Hepatic stellate cell (primary cell): ENCODE measurements at regions not wholly inside any gene's neighbourhood (a gene's known extent, or its start where the extent isn't known, plus 50 kb on each side); places are given as distances from the start of the nearest gene placed in this dataset.

Source experiments
- DNase-seq: peaks from one replicate; pipeline ENCODE4 v3.0.0; 2011; ENCODE audit warnings: low spot score

DNA sequence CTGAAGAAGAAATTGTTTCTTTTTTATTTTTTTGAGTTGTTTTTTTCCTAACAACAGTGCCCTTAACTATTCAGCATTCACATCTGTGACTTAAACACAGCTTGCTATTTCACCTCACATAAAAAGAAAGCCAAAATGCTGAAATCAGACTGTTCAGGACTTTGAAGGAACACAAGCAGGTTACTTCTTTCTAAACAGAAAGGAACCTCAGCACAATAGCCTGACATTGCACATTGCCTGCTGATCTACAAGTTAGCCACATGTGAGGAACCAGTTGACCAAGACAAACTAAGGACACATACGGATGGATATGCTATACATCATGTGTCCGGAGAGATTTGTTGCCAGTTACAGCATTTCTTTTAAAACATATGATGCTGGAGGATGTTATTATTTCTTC is 331.1 kb downstream of the FSIP2 start:
- DNase-seq = no peak

DNA sequence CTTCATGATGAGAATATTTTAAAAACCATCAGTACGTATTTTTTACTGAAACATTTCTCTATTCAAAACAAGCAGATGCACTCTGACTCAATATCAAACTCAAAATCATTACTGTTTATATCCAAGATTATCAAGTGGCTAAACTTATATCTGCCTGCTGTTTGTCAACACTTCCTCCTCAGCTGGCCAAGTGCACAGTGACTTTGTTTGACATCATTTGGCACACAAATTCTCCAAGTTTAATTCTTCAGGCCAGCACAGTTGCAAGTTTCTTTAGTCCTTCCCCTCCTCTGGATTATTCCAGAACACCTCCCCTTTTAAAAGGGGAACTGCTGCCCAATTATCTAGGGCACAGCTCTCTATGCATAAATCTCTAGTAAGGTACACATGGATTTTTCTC is 346.6 kb downstream of the FSIP2 start:
- no peak for DNase-seq

DNA sequence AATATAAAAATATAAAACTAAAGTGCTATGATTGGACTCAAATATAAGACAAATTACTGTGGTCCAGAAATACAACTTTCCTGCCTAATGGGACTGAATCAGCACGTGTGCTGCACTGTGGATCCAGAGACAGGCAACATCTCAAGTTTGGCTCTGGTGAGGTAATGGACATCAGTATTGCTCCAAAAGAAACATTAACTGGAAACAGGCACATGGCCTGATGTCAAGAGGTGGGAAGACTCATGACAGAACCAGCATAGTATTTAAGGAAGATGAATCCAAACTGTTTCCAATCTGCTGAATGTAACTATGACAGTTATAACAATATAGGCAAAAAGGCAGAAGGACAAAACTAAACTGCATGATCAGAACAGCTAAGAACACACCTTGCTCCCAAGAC is 354.6 kb downstream of the FSIP2 start:
- DNase-seq = no peak

DNA sequence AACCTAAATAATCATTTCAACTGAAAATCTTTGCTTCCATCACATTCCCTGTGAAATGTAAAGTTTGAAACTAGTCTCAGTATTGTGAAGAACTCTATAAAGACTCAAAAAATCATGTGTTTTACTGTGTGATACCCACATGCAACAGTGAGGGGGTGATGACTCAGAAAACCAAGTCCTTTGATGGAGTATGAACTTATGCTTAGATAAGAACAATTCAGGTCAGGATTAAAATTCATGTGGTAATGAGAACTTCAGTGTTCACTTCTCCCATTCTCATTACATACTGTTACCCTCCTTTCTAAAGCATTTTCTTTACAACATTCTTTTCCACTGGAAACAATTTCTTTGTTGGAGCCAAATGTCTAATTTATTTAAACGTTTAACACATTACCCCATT is 360.2 kb downstream of the FSIP2 start:
- no peak for DNase-seq

DNA sequence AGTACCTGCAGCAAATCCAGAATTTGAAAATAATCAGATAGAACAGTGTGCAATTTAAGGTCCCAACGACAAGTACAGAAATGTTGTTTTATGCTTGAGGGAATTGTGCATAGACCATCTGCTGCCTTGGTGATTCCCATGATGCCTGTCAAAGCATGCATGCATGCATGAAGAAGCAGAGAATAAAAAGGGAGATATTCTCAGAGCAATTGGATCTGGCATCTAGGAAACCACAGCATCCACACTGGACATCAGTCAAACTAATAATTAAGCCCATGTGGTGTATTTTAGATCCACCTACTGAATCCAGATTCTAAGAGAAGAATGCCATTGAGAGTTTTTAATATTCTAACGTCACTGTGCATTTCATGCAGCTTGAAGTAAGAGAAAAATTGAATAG is 361.2 kb downstream of the FSIP2 start:
- DNase-seq = no peak

DNA sequence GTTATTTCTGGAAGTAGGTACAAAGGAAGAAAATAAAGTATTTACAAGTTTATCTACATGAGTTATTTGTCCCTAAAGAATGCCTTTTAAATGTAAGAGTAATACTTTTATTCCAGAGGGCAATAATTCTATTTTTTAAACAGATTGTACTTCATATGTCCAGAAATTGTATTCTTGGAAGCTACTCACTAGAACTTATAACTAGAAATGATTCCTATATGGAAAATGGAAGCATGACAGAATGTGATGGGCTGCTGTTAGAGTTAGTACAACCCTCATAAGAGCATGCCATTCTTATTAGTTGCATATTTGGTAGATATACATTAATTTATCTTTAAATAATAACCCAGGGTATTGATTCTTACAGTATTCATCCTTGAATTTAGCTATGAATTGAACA is 362.0 kb downstream of the FSIP2 start:
- no peak for DNase-seq

DNA sequence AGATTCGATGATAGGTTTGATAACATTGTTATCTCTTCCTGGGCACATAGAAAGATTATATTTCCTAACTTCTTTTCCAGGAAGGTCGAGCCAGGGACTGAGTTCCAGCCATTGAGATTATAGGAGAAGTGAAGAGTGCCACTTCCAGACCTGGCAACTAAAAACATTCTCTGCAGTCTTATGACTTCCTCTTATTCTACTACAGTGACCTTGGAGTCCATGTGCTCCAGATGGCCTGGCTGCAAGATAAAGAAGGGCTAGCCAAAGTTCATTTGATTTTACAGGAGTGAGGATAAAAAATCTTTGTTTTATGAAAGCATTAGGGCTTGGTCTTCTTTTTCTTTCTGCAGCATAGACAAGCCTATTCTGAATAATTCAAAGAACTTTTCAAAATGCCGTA is 363.0 kb downstream of the FSIP2 start:
- no peak for DNase-seq

DNA sequence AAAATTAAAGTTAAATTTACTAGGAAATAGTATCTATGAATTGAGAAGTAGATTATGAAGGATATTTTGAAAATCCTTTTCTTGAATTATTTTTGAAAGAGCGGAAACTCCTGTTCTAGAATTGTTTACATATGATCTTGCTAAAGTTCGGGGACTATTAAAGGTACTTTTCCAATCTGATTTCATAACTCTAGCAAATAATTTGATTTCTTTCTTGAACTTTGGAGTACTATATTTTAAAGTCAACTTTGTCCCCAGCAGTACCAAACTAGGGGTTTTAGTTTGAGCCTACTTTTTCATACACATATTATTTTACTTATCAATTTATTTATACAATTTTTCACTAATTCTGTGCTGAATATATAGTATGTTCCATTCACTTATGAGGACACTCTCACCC is 364.7 kb downstream of the FSIP2 start:
- no peak for DNase-seq

DNA sequence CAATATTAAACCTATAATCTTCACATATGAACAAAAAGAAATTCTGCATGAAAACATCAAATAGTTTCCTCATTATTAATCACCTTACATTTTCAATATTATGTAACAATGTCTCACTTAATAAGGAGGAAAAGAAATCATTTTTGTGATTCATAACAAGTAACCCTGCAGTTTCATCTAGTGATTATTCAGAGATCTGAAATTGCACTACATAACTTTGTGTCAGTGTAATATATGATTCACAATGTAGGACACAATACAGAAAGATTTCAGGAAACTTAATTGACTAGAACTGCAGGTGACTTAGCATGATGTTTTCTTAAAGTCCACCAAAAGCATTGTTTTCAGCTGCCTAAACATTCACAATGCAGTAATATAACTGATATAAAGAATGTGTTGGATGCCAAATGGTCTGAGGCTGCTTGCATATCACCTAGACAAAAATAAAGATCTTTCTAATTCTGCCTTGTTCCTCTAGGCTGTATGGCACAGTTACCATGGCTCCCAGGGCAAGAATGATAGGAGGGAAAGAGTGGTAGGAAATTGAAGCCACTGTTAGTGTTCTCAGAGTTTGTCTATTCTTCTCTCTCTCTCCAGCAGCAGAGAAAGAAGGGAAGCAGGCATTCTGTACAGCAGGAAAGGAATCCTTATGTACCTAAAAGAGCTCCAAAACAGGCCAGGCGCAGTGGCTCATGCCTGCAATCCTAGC is 366.6 kb downstream of the FSIP2 start:
- no peak for DNase-seq

DNA sequence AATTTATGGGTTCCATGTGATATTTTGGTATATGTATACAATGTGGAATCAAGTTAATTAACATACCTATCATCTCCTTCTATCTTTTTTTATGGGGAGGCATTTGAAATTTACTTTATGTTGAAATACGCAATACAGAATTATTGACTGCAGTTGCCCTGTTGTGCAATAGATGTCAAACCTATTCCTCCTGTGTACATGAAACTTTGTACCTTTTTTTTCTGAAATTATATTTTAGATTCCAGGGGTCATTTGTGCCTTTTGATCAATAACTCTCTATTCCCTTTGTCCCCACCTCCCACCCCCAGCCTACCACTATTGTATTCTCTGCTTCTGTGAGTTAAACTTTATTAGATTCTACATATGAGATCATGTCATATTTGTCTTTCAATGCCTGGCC is 369.9 kb downstream of the FSIP2 start:
- DNase-seq = no peak

DNA sequence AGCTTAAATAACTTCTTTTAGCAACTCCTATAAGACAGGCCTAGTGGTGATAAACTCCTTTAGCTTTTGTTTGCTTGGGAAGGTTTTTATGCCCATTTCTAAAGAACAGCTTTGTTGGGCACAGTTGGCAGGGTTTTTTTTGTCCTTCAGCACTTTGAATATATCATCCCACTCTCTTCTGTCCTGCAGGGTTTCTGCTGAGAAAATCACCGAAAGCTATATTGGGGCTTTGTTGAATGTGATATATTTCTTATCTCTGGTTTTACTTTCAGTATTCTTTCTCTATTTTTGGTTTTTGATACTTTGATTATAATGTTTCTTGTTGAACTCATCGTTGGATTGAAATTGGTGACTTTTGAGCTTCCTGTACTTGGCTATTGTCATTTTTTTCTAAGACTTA is 372.8 kb upstream of the ZC3H15 start:
- no peak for DNase-seq

DNA sequence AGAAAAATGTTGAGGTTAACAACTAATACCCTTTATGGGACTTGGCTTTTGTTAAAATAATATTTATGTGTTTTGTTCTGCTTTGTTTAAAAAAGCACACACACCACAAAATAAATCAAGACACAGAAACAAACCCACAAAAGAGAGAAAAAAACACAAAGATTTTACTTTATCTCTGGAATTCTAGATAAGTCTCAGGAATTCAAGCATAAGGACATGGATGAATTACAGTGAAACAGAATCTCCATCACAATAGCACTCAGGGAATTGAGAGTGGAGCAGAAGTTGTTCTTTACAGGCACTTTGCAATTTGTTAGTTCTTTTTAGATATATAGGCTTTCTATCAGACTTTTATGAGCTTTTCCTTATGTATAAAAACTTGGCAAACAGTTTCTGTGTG is 360.9 kb upstream of the ZC3H15 start:
- no peak for DNase-seq

DNA sequence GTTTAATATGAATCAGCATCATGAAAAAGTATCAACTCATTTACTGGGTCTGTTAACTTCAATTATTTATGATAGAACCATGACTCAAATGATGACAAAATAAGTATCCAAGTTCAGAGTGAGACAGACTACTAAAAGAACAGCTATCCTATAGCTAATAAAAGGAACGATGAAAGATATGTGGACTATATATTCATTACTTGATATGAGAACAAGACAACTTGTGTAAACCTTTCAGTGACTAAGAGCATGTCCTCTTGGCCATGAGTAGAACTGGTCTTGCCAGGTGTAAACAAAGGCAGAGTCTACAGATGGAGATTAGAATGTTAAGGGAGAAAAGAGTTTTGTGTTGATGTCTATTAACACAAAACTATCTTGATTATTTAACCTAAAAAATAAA is 360.4 kb upstream of the ZC3H15 start:
- no peak for DNase-seq

DNA sequence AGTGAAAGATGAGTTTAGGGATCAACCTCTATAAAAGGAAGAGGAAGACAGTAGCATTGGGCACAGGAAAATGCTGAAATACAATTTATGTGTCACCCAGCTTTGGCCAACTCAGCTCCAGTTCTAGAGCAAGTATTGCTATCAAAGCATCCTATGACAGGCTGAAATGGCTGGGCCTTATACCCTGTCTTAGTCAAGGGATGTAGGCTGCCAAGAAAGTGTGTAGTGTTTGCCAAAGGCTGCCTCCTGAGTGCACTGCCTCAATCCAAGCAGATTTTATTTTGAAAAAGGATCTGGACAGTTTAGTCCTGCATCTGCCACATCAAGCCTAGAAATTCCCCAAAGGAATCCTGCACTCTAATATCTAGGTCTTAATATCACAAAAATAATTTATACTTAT is 359.9 kb upstream of the ZC3H15 start:
- DNase-seq = no peak

DNA sequence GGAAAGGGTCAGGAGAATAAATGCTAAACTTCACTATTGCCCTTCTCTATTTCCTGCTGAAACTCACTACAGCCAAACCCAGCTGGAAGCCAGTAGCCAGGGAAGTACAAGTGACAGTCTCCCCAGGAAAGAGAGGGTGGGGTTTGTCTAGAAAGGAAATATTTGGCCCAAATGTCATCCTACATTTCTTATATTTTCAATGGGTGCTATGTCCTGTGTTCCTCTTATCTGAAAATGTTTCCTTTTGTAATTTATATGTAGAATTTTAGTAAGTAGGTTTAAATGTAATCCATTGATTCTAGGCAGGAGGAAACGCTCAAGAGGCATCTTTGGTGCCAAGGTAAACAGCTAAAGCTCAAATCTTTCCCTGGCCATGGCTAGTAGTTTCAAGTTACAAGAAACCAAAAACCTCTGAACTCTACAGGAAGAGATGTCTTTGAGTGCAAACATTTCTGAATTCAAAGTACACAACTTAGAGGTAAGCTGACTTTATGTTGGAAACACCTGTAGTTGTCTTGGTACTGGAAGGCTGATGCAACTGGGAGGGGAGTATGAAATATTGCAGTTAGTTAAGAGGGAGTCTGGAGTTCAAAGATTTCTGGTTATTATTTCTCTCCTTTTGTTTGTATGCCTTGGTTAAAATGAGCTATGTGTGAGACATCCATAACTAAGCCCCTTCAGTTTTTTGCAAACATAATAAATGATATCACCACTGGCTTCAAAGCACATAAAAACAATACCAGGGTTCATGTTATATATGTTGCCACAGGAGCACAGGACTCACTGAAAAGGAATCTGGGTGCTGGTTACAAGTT is 356.1 kb upstream of the ZC3H15 start:
- no peak for DNase-seq

DNA sequence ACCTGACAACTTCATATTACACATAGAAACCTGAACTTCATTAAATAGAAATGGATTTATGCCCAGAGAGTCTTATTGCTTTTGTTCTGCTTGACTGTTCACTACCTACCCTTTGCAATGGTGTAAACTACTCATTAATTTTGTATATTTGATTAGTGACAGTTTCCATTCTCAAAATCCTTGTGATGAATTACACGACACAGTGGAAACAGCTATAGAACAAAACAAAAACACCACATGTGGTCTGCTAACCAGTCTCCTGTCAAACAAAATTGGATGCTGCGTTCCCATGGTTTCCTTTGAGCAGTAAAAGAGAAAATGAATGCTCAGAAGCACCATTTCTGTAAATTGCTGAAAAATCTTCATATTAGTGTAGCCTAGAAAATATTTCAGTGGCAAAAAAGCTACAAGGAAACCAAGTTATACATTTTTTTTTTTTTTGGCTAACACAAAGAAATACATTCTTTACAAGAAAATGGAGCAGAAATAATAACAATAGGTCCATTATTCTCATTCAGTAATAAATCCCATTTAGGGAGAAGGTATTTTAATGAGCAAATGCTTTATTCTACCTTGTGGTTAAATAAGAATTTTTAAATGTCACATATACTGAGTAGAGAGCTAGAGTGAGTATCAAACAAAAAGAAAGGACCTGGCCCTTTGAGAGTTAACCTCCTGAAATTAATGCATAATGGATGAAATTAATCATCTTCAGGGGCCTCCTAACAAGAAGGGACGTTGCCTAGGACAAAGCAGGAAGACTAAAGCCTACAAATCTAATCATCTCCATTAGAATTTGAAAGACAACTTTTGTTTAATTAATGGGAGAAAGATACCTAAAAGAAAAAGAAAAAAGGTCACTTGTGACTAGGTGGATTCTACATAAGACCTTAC is 355.1 kb upstream of the ZC3H15 start:
- no peak for DNase-seq

DNA sequence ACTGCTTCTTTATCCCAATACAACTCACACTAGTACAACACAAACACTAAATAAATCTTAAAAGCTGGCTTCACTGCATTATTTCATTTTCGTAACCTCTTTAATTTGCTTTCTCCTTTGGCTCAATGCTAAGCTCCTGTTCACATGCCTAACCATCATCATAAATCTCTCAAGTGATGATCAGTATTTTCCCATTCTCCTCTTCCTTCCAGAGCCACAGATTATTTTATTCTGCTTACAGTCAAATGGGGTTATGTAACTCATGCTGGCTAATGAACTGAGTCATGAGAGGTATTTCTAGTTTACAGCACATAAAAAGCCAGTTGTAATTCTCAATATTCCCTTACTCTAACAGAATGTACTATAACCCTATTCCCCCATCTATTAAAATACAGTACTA is 350.4 kb upstream of the ZC3H15 start:
- DNase-seq = no peak

DNA sequence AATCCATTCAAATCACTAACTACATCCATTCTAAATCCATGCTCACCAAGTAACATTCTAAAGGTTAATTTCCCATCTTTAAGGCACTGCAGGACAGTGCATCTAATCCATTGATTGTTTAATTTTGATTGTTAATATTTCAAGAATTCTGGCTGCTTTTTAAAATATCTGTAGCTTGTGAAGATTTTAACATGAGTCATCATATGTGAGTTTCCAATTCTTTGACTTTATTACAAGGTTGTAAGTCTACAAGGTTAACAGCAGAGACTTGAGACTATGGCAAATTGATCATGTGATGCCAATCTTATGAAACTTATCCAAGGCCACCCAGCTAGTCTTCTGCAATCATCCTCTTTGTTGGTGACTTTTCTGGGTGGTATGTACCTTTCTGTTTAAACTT is 349.2 kb upstream of the ZC3H15 start:
- DNase-seq = no peak

DNA sequence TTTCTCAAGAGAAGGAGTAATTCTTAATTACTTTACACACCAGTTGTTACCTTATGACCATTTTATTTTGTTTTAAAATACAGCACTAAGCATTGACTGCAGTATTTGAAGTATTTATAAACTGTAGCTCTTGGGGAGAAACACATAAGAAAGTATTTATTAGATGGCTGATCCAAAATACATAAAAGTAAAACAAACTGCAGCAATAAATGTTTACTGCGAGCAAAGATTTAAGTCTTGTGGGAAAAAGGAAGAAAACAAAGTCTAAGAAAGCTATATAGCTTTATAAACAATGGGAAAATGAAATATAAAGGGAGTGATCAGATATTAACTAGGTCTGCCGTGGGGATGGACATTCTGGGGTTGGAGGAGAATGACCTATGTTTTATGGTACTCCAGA is 347.2 kb upstream of the ZC3H15 start:
- DNase-seq = no peak

DNA sequence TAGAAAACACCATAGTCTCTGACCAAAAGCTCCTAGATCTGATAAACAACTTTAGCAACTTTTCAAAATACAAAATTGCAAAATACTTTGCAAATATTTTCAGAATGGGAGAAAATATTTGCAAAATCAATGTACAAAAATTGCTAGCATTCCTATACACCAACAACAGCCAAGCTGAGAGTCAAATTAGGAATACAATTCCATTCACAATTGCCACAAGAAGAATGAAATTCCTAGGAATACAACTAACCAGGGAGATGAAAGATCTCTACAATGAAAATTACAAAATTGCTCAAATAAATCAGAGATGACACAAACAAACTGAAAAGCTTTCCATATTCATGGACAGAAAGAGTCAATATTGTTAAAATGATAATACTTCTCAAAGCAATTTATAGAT is 327.0 kb upstream of the ZC3H15 start:
- no peak for DNase-seq

DNA sequence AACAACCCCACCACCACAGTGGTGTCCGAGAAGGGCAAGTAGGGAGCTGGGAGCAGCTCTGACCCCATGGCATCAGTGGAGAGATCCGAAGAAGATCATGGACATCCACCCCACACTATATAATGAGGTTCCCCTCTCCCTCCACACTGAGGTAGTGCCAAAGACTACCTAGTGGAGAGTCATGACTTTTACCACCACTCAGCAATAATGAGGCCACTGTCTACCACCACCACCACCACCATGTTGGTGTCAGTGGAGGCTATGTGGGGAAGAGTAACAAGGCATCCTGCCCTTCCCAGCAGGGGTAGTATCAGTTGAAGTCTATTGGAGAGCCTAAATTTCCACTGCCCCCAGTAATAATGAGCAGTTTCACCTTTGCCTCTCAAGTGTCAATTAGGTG is 321.7 kb upstream of the ZC3H15 start:
- DNase-seq = no peak

DNA sequence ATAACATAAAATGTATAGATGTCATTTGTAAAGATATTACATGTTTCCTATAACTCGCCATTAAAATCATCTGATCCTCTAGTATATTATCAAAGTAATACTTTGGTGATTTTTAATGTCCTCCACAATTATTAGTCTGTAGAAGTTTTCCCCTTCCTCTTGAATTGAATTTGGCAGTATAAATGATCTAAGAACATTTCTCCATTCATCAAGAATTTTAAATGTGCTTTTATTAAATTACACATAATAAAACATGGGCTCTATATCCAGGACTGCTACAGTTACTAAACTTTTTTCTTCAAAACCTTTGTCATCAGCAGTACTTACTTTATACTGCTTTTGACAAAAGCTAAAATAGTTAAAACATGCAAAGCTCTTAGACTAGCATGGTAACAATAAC is 315.4 kb upstream of the ZC3H15 start:
- DNase-seq = no peak

DNA sequence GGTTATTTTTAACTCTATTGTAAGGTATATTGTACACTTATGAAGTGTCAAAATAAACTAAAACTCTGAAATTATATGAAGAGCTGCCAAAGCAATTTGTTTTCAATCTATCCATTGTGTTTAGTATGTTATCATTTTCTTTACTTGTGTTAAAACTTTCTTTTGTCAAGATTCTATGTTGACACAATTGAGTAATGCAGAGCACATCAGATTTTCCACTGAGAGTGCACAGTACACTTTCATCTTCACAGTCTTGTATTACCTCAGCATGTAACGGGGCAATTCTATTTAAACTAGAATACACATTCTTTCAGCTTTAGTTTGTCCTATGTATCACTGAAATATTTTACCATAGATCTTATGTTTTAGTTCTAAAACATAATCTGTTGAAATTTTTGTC is 304.4 kb upstream of the ZC3H15 start:
- no peak for DNase-seq
